ENCODE measurements at regions not wholly inside any gene's neighbourhood (a gene's known extent, or its start where the extent isn't known, plus 50 kb on each side); places are given as distances from the start of the nearest gene placed in this dataset.

DNA sequence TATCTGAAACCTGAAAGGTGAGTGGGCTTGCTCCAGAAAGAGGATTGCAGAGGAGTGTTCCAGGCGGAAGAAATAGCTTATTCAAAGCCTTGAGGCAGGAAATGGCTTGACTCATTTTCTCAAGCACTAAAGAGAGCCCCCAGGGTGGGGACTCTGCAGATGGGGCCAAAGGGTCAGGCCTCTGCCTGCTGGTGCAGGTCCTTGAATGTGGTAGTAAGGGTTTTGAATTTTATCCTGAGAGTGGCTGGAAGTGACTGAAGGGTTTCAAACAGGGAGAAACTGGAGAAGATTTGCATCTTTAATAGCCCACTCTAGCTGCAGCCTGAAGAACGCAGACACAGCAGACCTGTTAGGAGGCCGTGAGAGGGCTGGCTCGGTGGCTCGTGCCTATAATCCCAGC lies 144.4 kb downstream of the CCT6B start:
- Histone ChIP-seq H3K4me1 (ENCODE audit: low read depth, poor library complexity, severe bottlenecking) (no peaks in the 10 kb centered on the region), H2AFZ (ENCODE audit: low read depth) (no peak overlapping the region)
- TF ChIP-seq, protein P1, sequence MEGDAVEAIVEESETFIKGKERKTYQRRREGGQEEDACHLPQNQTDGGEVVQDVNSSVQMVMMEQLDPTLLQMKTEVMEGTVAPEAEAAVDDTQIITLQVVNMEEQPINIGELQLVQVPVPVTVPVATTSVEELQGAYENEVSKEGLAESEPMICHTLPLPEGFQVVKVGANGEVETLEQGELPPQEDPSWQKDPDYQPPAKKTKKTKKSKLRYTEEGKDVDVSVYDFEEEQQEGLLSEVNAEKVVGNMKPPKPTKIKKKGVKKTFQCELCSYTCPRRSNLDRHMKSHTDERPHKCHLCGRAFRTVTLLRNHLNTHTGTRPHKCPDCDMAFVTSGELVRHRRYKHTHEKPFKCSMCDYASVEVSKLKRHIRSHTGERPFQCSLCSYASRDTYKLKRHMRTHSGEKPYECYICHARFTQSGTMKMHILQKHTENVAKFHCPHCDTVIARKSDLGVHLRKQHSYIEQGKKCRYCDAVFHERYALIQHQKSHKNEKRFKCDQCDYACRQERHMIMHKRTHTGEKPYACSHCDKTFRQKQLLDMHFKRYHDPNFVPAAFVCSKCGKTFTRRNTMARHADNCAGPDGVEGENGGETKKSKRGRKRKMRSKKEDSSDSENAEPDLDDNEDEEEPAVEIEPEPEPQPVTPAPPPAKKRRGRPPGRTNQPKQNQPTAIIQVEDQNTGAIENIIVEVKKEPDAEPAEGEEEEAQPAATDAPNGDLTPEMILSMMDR (conservative IDR thresholded peaks at IDR 0.05; ENCODE audit: low read depth, low read length), result no peak

DNA sequence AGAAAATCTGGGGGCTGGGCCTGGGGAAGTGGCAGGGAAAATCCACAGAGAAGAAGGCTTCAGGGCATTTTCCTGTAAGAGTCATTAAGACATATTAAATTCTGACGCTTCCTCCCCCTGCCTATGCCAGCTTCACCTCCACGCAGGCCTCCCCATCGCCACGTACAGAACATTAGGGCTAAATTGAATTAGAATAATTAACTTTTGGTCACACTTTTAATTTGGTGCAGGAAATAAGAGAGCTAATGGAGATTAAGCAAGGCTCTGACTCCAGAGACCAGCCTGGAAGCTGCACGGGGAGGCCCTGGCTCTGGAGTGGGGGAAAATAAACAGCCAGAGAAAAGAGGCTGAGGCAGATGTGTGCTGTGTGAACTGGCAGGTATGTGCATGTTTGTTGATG lies 148.0 kb downstream of the CCT6B start:
- TF ChIP-seq, protein P1 (conservative IDR thresholded peaks at IDR 0.05; ENCODE audit: low read depth, low read length), result no peak
- no peak overlapping the region for H2AFZ ChIP-seq (ENCODE audit: low read depth)
- no peaks in the 10 kb centered on the region for H3K4me1 ChIP-seq (ENCODE audit: low read depth, poor library complexity, severe bottlenecking)
- no peaks in the 10 kb centered on the region for H3K36me3 ChIP-seq (ENCODE audit: insufficient read depth)
- no peaks in the 10 kb centered on the region for H4K20me1 ChIP-seq (ENCODE audit: insufficient read depth)
- H3K27ac ChIP-seq, result no peak overlapping the region
- H3K4me2 ChIP-seq, result no peak overlapping the region
- no peak overlapping the region for H3K4me3 ChIP-seq (IDR thresholded peaks at IDR 0.05; ENCODE audit: insufficient read depth, low read depth, low read length)
- H3K9ac ChIP-seq, result no peak overlapping the region
- no peaks in the 10 kb centered on the region for H3K27me3 ChIP-seq (ENCODE audit: insufficient read depth, low read depth)
- H3K79me2 ChIP-seq (ENCODE audit: insufficient read depth, low read depth), result no peaks in the 10 kb centered on the region

More for the DNA sequence above, 144.4 kb downstream of the CCT6B start:
- H4K20me1 ChIP-seq (ENCODE audit: insufficient read depth), result no peaks in the 10 kb centered on the region
- no peaks in the 10 kb centered on the region for H3K27me3 ChIP-seq (ENCODE audit: insufficient read depth, low read depth)
- no peaks in the 10 kb centered on the region for H3K79me2 ChIP-seq (ENCODE audit: insufficient read depth, low read depth)
- no peak overlapping the region for H3K27ac ChIP-seq
- no peak overlapping the region for H3K4me3 ChIP-seq (IDR thresholded peaks at IDR 0.05; ENCODE audit: insufficient read depth, low read depth, low read length)
- H3K4me2 ChIP-seq, result no peak overlapping the region
- no peak overlapping the region for H3K9ac ChIP-seq
- no peaks in the 10 kb centered on the region for H3K36me3 ChIP-seq (ENCODE audit: insufficient read depth)

DNA sequence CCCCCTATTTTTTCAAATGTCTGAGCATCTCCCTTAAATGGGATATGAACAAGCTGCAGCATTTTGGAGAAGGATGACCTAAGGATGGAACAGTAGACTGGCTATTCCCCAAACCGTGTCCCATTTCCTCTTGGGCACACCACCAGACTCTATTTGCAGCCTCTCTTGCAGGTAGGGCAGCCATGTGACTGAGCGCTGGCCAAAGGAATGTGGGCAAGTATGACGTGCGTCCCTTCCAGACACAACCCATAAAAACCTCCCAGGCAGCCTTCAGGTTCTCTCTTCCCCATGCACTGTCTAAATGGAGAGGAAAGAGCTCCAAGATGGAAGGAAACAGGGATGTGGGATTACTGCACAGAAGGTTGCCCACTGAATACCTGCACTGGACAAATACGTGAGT lies 149.7 kb downstream of the CCT6B start:
- no peak overlapping the region for H3K27ac ChIP-seq
- TF ChIP-seq, protein P1 (conservative IDR thresholded peaks at IDR 0.05; ENCODE audit: low read depth, low read length), result no peak
- H4K20me1 ChIP-seq (ENCODE audit: insufficient read depth), result no peaks in the 10 kb centered on the region
- H2AFZ ChIP-seq (ENCODE audit: low read depth), result no peak overlapping the region
- H3K36me3 ChIP-seq (ENCODE audit: insufficient read depth), result no peaks in the 10 kb centered on the region
- H3K4me3 ChIP-seq (IDR thresholded peaks at IDR 0.05; ENCODE audit: insufficient read depth, low read depth, low read length), result no peak overlapping the region
- H3K79me2 ChIP-seq (ENCODE audit: insufficient read depth, low read depth), result no peaks in the 10 kb centered on the region
- no peaks in the 10 kb centered on the region for H3K27me3 ChIP-seq (ENCODE audit: insufficient read depth, low read depth)
- no peak overlapping the region for H3K4me2 ChIP-seq
- no peaks in the 10 kb centered on the region for H3K4me1 ChIP-seq (ENCODE audit: low read depth, poor library complexity, severe bottlenecking)
- no peak overlapping the region for H3K9ac ChIP-seq

DNA sequence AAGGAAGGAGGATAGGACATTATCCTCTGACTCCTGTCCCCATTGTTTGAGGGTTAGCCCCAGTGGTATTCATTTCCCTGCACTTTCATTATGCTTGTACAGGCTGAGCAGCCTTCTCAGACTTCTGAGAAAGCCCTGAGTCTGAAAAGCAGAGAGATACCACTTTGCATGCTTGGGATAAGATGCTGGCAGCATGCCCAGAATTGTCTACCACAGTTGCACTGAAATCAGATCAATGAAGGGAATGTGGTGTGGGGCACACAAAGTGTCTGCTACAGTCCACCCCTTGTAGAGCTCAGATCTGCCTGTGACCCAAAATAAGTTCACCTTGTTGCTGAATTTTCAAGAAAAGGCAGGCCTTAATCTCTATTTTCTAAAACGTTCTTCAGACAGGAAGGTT lies 160.6 kb downstream of the CCT6B start:
- no peaks in the 10 kb centered on the region for H3K36me3 ChIP-seq (ENCODE audit: insufficient read depth)
- no peaks in the 10 kb centered on the region for H3K27me3 ChIP-seq (ENCODE audit: insufficient read depth, low read depth)
- H3K4me2 ChIP-seq, result no peak overlapping the region
- no peaks in the 10 kb centered on the region for H4K20me1 ChIP-seq (ENCODE audit: insufficient read depth)
- no peaks in the 10 kb centered on the region for H3K79me2 ChIP-seq (ENCODE audit: insufficient read depth, low read depth)
- TF ChIP-seq, protein P1 (conservative IDR thresholded peaks at IDR 0.05; ENCODE audit: low read depth, low read length), result no peak
- no peak overlapping the region for H3K27ac ChIP-seq
- H2AFZ ChIP-seq (ENCODE audit: low read depth), result no peak overlapping the region
- no peak overlapping the region for H3K4me3 ChIP-seq (IDR thresholded peaks at IDR 0.05; ENCODE audit: insufficient read depth, low read depth, low read length)
- H3K9ac ChIP-seq, result no peak overlapping the region
- no peaks in the 10 kb centered on the region for H3K4me1 ChIP-seq (ENCODE audit: low read depth, poor library complexity, severe bottlenecking)

Measured in KMS-11 (cell line).